Upper lobe of right lung (tissue), 1 donor: ENCODE measurements at regions not wholly inside any gene's neighbourhood (a gene's known extent, or its start where the extent isn't known, plus 50 kb on each side); places are given as distances from the start of the nearest gene placed in this dataset.

Experiments used
- ATAC-seq: fragments of 200-7000 bp; cut with Tn5 transposase; one replicate; pipeline ENCODE4 v1.9.1; 2020; ENCODE audit warnings: mild to moderate bottlenecking, moderate library complexity
- DNase-seq: peaks from one replicate; pipeline ENCODE4 v3.0.0-alpha.2; 2020
- H3K27ac ChIP-seq: fragments of 200-600 bp; one replicate; pipeline ENCODE4 v1.8.0; 2022
- H3K27me3 ChIP-seq: fragments of 200-600 bp; one replicate; pipeline ENCODE4 v1.8.0; 2022; ENCODE audit warnings: mild to moderate bottlenecking
- H3K36me3 ChIP-seq: fragments of 200-600 bp; one replicate; pipeline ENCODE4 v1.8.0; 2022
- H3K4me1 ChIP-seq: fragments of 200-600 bp; one replicate; pipeline ENCODE4 v1.8.0; 2022
- H3K4me3 ChIP-seq: fragments of 200-600 bp; one replicate; pipeline ENCODE4 v1.8.0; 2022; ENCODE audit warnings: mild to moderate bottlenecking
- H3K9me3 ChIP-seq: fragments of 200-600 bp; one replicate; pipeline ENCODE4 v1.8.0; 2022
- CTCF ChIP-seq: fragments of 200-600 bp; IDR thresholded peaks from one replicate; pipeline ENCODE4 v1.8.0; 2022; ENCODE audit warnings: antibody characterized with exemption
- intact Hi-C: fragments of 100-400 bp; cut with DNase I; formaldehyde crosslinking; loops from one replicate; pipeline ENCODE4 v1.11.0; 2022
- donor health status: DM: no; HTN: yes; CAD: no; lungs with severe emphysema.

DNA sequence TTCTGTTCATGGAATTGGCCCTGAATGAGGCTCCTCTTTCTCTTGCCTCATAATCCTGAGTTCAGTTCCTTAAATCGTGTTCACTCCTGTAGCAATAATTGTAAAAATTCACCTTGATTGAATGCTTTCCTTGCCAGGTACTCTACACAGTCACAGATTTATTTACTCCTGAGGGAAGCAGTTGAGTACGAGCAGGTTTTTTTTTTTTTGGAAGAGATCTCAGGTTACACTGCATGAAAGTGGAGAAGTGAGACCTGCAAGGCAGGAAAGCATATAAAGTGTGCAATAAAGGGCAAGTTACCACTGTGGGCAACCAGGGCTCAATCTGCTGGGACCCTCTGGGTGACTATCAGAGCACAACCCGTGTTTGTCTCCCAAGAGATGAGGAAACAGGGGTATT lies 93.0 kb upstream of the DOK5 start:
- intact Hi-C loops: no loop called here
- Histone ChIP-seq H3K27me3 (no peaks in the 10 kb centered on the region), H3K9me3 (no peaks in the 10 kb centered on the region), H3K36me3 (no peaks in the 10 kb centered on the region), H3K4me3 (no peak overlapping the region), H3K27ac (no peak overlapping the region), H3K4me1 (no peaks in the 10 kb centered on the region)
- DNase-seq (no peak), ATAC-seq (no peak)
- TF ChIP-seq CTCF: no peak

DNA sequence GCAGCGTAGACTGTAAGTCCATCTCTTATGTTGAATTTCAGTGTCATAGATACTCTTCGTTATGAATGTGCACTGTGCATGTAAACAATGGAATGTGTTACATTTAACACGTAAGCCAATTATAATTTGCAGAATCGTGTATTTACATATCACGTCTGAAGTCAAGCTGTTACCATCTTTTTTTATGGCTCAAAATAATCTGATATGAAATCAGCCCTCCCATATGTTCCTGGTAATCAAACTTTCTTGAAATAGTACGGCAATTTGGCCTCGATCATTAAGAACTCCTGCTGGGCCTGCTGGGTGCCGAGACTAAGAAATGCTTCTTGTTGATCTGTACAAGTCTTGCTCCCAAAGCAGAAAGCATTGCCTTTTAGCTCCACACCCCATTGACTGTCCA lies 89.6 kb upstream of the DOK5 start:
- no peaks in the 10 kb centered on the region for H3K27me3 ChIP-seq
- ATAC-seq (no peak), DNase-seq (no peak)
- H3K36me3 ChIP-seq: no peaks in the 10 kb centered on the region
- H3K4me3 ChIP-seq: no peak overlapping the region
- intact Hi-C loops: no loop called here
- H3K9me3 ChIP-seq: no peaks in the 10 kb centered on the region
- no peaks in the 10 kb centered on the region for H3K4me1 ChIP-seq
- TF ChIP-seq CTCF: no peak
- H3K27ac ChIP-seq: no peak overlapping the region

- Histone ChIP-seq H3K27ac (no peak overlapping the region), H3K36me3 (no peaks in the 10 kb centered on the region), H3K27me3 (no peaks in the 10 kb centered on the region), H3K4me3 (no peak overlapping the region), H3K9me3 (no peaks in the 10 kb centered on the region), H3K4me1 (no peaks in the 10 kb centered on the region)
- no peak for ATAC-seq
- no peak for DNase-seq
- intact Hi-C loops: no loop called here
- no peak for TF ChIP-seq CTCF
These were observed 85.7 kb upstream of the DOK5 start for GRCh38 chr20:54389596-54390280.

GRCh38 chr20:54397292-54398140 lies 77.9 kb upstream of the DOK5 start:
- no peak for ATAC-seq
- H3K27ac ChIP-seq: no peak overlapping the region
- DNase-seq: no peak
- no peaks in the 10 kb centered on the region for H3K4me1 ChIP-seq
- H3K36me3 ChIP-seq: no peaks in the 10 kb centered on the region
- intact Hi-C loops: no loop called here
- H3K9me3 ChIP-seq: no peaks in the 10 kb centered on the region
- no peak overlapping the region for H3K4me3 ChIP-seq
- H3K27me3 ChIP-seq: no peaks in the 10 kb centered on the region
- TF ChIP-seq CTCF: no peak

GRCh38 chr20:54398814-54399213 lies 76.6 kb upstream of the DOK5 start:
- Histone ChIP-seq H3K27ac (no peak overlapping the region), H3K36me3 (no peaks in the 10 kb centered on the region), H3K4me3 (no peak overlapping the region), H3K4me1 (no peaks in the 10 kb centered on the region), H3K9me3 (no peaks in the 10 kb centered on the region), H3K27me3 (no peaks in the 10 kb centered on the region)
- ATAC-seq (no peak), DNase-seq (no peak)
- TF ChIP-seq CTCF: no peak
- intact Hi-C loops: no loop called here
